Right atrium auricular region (tissue), 2 donors: ENCODE measurements at regions not wholly inside any gene's neighbourhood (a gene's known extent, or its start where the extent isn't known, plus 50 kb on each side); places are given as distances from the start of the nearest gene placed in this dataset.

Source experiments
- DNase-seq: peaks from one replicate; pipeline ENCODE4 v3.0.0-alpha.2; 2019; ENCODE audit warnings: low spot score
- H3K27ac ChIP-seq, 2 donors: fragments of 200-600 bp; sonication (generic); 1 replicate in 1 of 2; 2 replicates in 1 of 2; pipeline ENCODE4 v1.5.1; 2016 to 2019
- H3K27me3 ChIP-seq, 2 donors: fragments of 200-600 bp; sonication (generic); one replicate each; pipeline versions ENCODE4 v1.5.1 to v1.6.0; 2017 to 2019
- H3K36me3 ChIP-seq: fragments of 200-600 bp; sonication (generic); one replicate; pipeline ENCODE4 v1.5.1; 2016
- H3K4me1 ChIP-seq, 2 donors: fragments of 200-600 bp; sonication (generic); one replicate each; pipeline versions ENCODE4 v1.5.1 to v1.6.0; 2017 to 2019
- H3K4me3 ChIP-seq, 2 donors: fragments of 200-600 bp; sonication (generic); 1 replicate in 1 of 2; 2 replicates in 1 of 2; pipeline ENCODE4 v1.5.1; 2017 to 2019; ENCODE audit warnings: mild to moderate bottlenecking in 1 of 2, moderate library complexity in 1 of 2
- H3K9me3 ChIP-seq, 2 donors: fragments of 200-600 bp; sonication (generic); one replicate each; pipeline ENCODE4 v1.5.1; 2019
- TF ChIP-seq, protein P1 (sequence below), 2 donors: fragments of 200-600 bp; sonication (generic); IDR thresholded peaks; one replicate each; pipeline ENCODE4 v1.5.1; 2019; ENCODE audit warnings: antibody characterized with exemption in 2 of 2

DNA sequence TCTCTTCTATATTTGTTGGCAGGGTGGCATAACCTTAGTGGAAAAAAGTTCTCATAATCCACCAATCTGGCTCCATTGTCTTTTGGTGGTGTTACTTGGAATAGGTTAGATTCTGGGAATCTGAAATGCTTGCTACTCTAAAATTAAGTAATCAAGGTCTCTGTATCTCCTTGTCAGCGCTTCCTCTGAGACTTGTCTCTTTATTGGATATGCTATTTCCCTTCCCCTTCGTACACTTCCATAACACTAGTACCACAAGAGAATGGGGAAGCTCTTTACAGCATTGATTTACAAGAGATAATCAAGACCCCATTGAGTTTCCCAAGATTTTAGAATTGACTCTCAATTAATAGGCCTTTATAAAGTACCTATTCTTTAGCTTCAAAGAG lies 280.2 kb downstream of the ADGB start:
- H3K9me3 ChIP-seq: no peaks in the 10 kb centered on the region
- no peaks in the 10 kb centered on the region for H3K36me3 ChIP-seq
- no peak overlapping the region for H3K27ac ChIP-seq
- no peak for DNase-seq
- TF ChIP-seq, protein P1, sequence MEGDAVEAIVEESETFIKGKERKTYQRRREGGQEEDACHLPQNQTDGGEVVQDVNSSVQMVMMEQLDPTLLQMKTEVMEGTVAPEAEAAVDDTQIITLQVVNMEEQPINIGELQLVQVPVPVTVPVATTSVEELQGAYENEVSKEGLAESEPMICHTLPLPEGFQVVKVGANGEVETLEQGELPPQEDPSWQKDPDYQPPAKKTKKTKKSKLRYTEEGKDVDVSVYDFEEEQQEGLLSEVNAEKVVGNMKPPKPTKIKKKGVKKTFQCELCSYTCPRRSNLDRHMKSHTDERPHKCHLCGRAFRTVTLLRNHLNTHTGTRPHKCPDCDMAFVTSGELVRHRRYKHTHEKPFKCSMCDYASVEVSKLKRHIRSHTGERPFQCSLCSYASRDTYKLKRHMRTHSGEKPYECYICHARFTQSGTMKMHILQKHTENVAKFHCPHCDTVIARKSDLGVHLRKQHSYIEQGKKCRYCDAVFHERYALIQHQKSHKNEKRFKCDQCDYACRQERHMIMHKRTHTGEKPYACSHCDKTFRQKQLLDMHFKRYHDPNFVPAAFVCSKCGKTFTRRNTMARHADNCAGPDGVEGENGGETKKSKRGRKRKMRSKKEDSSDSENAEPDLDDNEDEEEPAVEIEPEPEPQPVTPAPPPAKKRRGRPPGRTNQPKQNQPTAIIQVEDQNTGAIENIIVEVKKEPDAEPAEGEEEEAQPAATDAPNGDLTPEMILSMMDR (IDR thresholded peaks at IDR 0.05): no peak
- no peak overlapping the region for H3K4me3 ChIP-seq
- H3K4me1 ChIP-seq: no peaks in the 10 kb centered on the region
- H3K27me3 ChIP-seq: no peaks in the 10 kb centered on the region

DNA sequence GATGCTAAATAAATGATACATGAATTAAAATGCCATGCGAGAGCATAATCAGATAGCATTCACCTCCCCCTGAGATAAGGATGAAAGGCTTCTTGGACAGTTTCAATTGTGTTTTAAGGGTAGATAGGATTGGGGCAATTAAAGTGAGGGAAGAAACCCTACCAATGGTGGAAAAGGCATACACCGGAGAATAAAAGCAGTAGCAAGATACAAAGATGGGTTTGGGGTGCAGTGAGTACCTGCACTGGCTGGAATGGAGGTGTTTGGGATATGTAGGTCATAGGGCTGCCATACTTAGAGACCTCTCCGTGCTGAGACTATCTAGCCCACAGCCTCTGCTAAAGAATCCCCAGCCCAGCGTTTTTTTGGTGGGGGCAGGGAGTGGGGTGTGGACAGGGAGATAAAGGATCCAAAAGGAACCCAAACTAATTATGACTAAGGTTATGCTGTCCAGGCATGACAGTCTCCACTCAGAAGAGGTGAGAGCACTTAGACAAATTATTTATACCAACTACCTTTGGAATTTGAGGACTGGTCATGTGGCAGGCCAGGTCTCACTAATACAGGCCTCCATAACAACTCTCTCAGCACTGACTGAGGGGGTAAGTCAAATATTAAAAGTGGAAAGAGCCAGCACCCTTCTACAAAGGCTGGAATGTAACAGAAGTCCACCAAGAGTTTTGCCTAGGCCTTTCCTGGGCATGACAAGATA lies 280.8 kb downstream of the ADGB start:
- H3K27me3 ChIP-seq: no peaks in the 10 kb centered on the region
- H3K36me3 ChIP-seq: no peaks in the 10 kb centered on the region
- TF ChIP-seq, protein P1 (IDR thresholded peaks at IDR 0.05): no peak
- H3K27ac ChIP-seq: no peak overlapping the region
- no peaks in the 10 kb centered on the region for H3K9me3 ChIP-seq
- H3K4me1 ChIP-seq: no peaks in the 10 kb centered on the region
- DNase-seq: no peak
- no peak overlapping the region for H3K4me3 ChIP-seq

DNA sequence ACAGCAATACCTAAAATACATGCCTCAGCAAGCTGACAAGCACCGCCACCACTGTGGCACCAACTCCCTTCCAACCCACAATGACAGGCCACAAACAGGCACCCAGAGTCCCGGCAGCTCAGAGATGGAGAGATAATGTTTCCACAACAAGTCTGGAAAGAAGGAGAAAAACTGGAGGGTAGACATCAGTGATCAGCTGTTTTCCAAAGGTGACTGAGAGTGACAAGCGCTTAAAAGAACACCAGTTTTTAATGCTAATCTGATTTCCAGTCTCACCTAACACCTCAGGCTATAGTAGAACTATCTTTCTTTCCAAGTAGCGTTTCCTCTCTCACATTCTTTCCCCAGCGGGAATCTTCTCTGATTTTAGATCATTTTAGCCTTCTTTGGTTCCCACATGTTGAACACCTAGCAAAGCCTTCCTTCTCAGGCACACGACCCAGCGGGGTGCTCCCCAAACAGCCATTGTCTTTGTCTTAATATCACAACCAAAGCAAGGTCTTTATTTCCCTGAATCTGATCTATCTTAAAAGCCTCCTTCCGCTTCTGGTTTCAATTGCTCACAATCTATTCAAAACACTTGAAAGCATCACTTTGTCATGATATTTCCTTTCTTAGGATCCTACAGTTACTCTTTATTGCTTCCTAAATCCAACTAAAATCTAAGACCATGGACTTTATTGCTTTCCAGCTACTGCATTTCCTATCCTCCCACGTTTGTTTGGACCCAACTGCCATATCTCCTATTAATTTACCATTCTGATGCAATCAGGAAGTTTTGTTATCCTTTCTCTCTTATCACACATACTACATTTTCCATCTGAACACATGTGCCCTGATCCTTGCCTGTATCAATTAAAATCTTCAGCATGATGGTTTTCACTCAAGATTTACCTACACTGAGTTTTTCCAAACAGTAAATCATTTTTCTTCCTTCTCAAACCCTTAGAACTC lies 282.7 kb downstream of the ADGB start:
- no peak for DNase-seq
- Histone ChIP-seq H3K4me1 (no peaks in the 10 kb centered on the region), H3K9me3 (no peaks in the 10 kb centered on the region), H3K27me3 (no peaks in the 10 kb centered on the region), H3K4me3 (no peak overlapping the region), H3K27ac (no peak overlapping the region), H3K36me3 (no peaks in the 10 kb centered on the region)
- TF ChIP-seq, protein P1 (IDR thresholded peaks at IDR 0.05): no peak

DNA sequence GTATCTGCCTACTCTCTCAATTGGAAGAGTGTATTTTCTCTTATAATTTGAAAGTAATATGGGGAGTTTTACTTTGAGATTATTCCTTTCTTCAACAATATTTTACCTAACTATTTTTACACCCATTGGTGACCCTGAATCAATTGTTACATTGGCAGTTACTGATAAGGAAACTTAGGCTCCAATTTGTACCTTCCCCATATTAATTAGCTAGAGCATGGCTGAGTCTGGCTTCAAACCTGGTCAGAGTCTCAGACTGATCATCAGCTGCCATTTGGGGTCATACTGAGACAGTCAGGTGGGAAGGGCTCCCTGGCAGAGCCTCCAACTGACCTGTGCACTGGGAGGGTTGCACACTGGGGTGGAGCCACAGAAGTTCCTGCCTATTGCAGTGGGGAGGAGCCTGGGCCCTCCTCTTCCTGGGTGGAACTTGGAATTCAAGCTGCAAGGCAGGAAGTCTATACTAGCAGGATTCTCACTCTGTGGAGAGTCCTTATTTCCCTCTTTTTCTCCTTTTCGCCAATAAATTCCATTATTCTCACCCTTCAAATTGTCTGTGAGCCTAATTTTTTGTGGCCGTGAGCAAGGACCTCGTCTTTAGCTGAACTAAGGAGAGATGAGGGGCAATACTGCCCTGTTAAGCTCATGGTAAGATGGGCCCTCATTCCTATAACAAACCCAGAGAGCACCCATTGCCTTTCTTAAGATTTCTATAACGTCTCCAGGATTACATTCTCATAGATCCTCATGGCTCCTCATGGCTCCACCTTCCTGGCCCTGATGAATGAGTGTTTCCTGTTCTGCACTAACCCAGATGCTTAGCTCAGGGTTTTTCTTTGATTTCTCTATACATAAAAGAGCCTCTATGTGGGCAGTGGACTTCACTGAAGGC lies 285.1 kb downstream of the ADGB start:
- TF ChIP-seq, protein P1 (IDR thresholded peaks at IDR 0.05): no peak
- Histone ChIP-seq H3K4me3 (no peak overlapping the region), H3K4me1 (no peaks in the 10 kb centered on the region), H3K9me3 (no peaks in the 10 kb centered on the region), H3K36me3 (no peaks in the 10 kb centered on the region), H3K27me3 (no peaks in the 10 kb centered on the region), H3K27ac (no peak overlapping the region)
- DNase-seq: no peak

DNA sequence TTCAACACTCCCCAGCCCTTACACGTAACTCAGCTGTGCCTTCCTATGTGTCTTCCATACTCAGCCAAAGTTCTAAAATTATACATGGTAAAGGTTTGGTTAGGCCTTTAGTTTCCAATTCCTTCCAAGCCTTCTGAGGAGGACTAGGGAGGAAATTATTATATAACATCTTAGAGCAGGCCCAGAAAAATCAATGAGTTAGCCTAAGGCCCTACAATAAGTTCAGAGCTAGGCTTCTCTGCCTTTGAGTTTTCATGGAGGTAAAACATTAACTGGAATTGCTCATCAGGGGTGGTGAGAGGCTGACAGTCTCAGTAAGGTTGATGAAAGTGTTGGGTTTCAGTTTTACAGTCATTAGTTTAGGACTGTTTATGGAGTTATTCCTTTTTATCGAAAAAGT lies 286.0 kb downstream of the ADGB start:
- H3K4me3 ChIP-seq: no peak overlapping the region
- H3K4me1 ChIP-seq: no peaks in the 10 kb centered on the region
- DNase-seq: no peak
- no peak overlapping the region for H3K27ac ChIP-seq
- no peaks in the 10 kb centered on the region for H3K9me3 ChIP-seq
- no peaks in the 10 kb centered on the region for H3K27me3 ChIP-seq
- TF ChIP-seq, protein P1 (IDR thresholded peaks at IDR 0.05): no peak
- no peaks in the 10 kb centered on the region for H3K36me3 ChIP-seq
